ENCODE measurements at regions not wholly inside any gene's neighbourhood (a gene's known extent, or its start where the extent isn't known, plus 50 kb on each side); places are given as distances from the start of the nearest gene placed in this dataset.
"Not testable (repeated sequence)": the region's sequence is repeated elsewhere in the genome, so short reads cannot be mapped to it uniquely, and the experiment has no call there.

GRCh38 chr6:144372116-144372515, 87.0 kb downstream of the UTRN start:
- no peak overlapping the region for H3K4me3 ChIP-seq
- ATAC-seq (ENCODE audit: low FRiP score in 2 of 2), result no peak
- 97 to 98% methylated on average over 2 of the region's 2 CpGs for WGBS, 2 donors
- H3K27me3 ChIP-seq, result no peaks in the 10 kb centered on the region
- no peak for DNase-seq
- TF ChIP-seq POLR2A (IDR thresholded peaks at IDR 0.05) (no peak), POLR2AphosphoS5 (IDR thresholded peaks at IDR 0.05) (no peak), CTCF (IDR thresholded peaks at IDR 0.05) (no peak)
- H3K9me3 ChIP-seq, result no peaks in the 10 kb centered on the region
- no peak overlapping the region for H3K27ac ChIP-seq
- peaks cover 0 to 4% (median 0%) of the 10 kb centered on the region in 4 donors for H3K36me3 ChIP-seq
- peaks cover 2 to 19% (median 4%) of the 10 kb centered on the region in 4 donors for H3K4me1 ChIP-seq

GRCh38 chr6:144372611-144373594, 87.8 kb downstream of the UTRN start:
- no peak overlapping the region for H3K27ac ChIP-seq
- H3K4me1 ChIP-seq, result peaks cover 4 to 26% (median 11%) of the 10 kb centered on the region in 4 donors
- WGBS, 2 donors, result 86 to 88% methylated on average over 8 of the region's 8 CpGs
- H3K9me3 ChIP-seq, result no peaks in the 10 kb centered on the region
- no peak overlapping the region for H3K4me3 ChIP-seq
- no peak for TF ChIP-seq POLR2A (IDR thresholded peaks at IDR 0.05)
- no peak for TF ChIP-seq CTCF (IDR thresholded peaks at IDR 0.05)
- TF ChIP-seq EP300 (IDR thresholded peaks at IDR 0.05), result no peak
- no peak for TF ChIP-seq POLR2AphosphoS5 (IDR thresholded peaks at IDR 0.05)
- ATAC-seq (ENCODE audit: low FRiP score in 2 of 2), result no peak
- no peaks in the 10 kb centered on the region for H3K27me3 ChIP-seq
- H3K36me3 ChIP-seq, result peaks cover 0 to 4% (median 0%) of the 10 kb centered on the region in 4 donors
- no peak for DNase-seq

DNA sequence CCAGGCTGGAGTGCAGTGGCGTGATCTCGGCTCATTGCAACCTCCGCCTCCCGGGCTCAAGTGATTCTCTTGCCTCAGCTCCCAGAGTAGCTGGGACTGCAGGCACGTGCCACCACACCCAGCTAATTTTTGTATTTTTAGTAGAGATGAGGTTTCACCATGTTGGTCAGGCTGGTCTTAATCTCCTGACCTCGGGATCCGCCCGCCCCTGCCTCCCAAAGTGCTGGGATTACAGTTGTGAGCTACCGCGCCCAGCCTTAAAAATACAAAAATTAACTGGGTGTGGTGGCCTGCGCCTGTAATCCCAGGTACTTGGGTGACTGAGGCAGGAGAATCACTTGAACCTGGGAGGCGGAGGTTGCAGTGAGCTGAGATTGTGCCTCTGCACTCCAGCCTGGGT, 89.4 kb downstream of the UTRN start:
- H3K9me3 ChIP-seq; H3K27me3 ChIP-seq; H3K4me3 ChIP-seq; DNase-seq; ATAC-seq (ENCODE audit: low FRiP score in 2 of 2); H3K27ac ChIP-seq; H3K36me3 ChIP-seq: not testable (repeated sequence)
- peaks cover 13 to 43% (median 21%) of the 10 kb centered on the region in 4 donors for H3K4me1 ChIP-seq
- WGBS, 2 donors, result 93 to 95% methylated on average over 12 of the region's 12 CpGs

- no peak overlapping the region for H3K4me3 ChIP-seq
- peak overlapping the region in 1 of 4 donors; percentile 36 for H3K27ac ChIP-seq
- TF ChIP-seq EP300 (IDR thresholded peaks at IDR 0.05) (no peak), POLR2A (IDR thresholded peaks at IDR 0.05) (no peak), CTCF (IDR thresholded peaks at IDR 0.05) (no peak), POLR2AphosphoS5 (IDR thresholded peaks at IDR 0.05) (no peak)
- ATAC-seq (ENCODE audit: low FRiP score in 2 of 2) (peak in 1 of 2 donors; percentile 40), DNase-seq (no peak)
- H3K4me1 ChIP-seq, result peaks cover 16 to 48% (median 24%) of the 10 kb centered on the region in 4 donors
- H3K27me3 ChIP-seq, result no peaks in the 10 kb centered on the region
- H3K9me3 ChIP-seq, result no peaks in the 10 kb centered on the region
- no peaks in the 10 kb centered on the region for H3K36me3 ChIP-seq
- 19 to 24% methylated on average over 2 of the region's 2 CpGs for WGBS, 2 donors
Observed at GRCh38 chr6:144377586-144378210, 92.6 kb downstream of the UTRN start.

DNA sequence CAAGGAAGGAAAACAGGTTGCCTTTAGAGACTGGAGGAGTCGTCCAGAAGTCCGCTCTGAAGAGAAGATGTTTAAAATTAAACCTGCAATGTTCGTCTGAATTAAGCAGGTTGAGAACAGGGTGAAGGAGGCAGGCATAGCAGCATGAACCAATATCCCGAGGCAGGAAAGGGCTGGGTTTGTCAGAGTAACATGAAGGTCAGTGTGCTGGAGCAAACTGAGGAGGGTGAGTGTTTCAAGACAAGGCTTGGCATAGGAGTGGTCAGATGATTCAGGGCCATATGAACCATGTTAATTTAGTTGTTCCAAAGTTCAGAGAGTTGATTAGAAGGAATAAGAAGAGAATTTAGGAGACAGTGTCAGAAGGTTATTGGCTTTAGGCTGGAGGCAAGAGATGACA, 93.3 kb downstream of the UTRN start:
- 42 to 55% methylated on average over 4 of the region's 4 CpGs for WGBS, 2 donors
- Histone ChIP-seq H3K9me3 (no peaks in the 10 kb centered on the region), H3K27ac (peak overlapping the region in 1 of 4 donors; percentile 40), H3K27me3 (no peaks in the 10 kb centered on the region), H3K4me1 (peaks cover 16 to 48% (median 24%) of the 10 kb centered on the region in 4 donors), H3K4me3 (no peak overlapping the region), H3K36me3 (no peaks in the 10 kb centered on the region)
- no peak for DNase-seq
- TF ChIP-seq EP300 (IDR thresholded peaks at IDR 0.05) (no peak), CTCF (IDR thresholded peaks at IDR 0.05) (no peak), POLR2AphosphoS5 (IDR thresholded peaks at IDR 0.05) (no peak), POLR2A (IDR thresholded peaks at IDR 0.05) (no peak)
- peak in 1 of 2 donors; percentile 16 for ATAC-seq (ENCODE audit: low FRiP score in 2 of 2)

Data from upper lobe of left lung (tissue), 6 donors.